Chondrocyte (in vitro differentiated cells): ENCODE measurements at regions not wholly inside any gene's neighbourhood (a gene's known extent, or its start where the extent isn't known, plus 50 kb on each side); places are given as distances from the start of the nearest gene placed in this dataset.

Experiments
- DNase-seq: peaks from one replicate; pipeline ENCODE4 v3.0.0; 2021; ENCODE audit warnings: mixed read lengths, low spot score
- H3K27ac Mint-ChIP-seq: one replicate; pipeline ENCODE4 v1.8.0; 2021; ENCODE audit warnings: mild to moderate bottlenecking, moderate library complexity, mixed read lengths; ENCODE audit not compliant: unreplicated experiment
- H3K27me3 Mint-ChIP-seq: 2 replicates; pipeline ENCODE4 v1.8.0; 2021; ENCODE audit warnings: low read depth, mixed read lengths
- H3K36me3 Mint-ChIP-seq: 2 replicates; pipeline ENCODE4 v1.8.0; 2021; ENCODE audit warnings: low read depth, mixed read lengths
- H3K4me1 Mint-ChIP-seq: 2 replicates; pipeline ENCODE4 v1.8.0; 2021; ENCODE audit warnings: low read depth, mild to moderate bottlenecking, mixed read lengths
- H3K4me3 Mint-ChIP-seq: one replicate; pipeline ENCODE4 v1.8.0; 2021; ENCODE audit warnings: mild to moderate bottlenecking, moderate library complexity, mixed read lengths; ENCODE audit not compliant: unreplicated experiment
- H3K9me3 Mint-ChIP-seq: 2 replicates; pipeline ENCODE4 v1.8.0; 2021; ENCODE audit warnings: low read depth, mixed read lengths
- TF ChIP-seq, protein P1 (sequence below): fragments of 200-600 bp; sonication (generic); IDR thresholded peaks from 2 replicates; pipeline ENCODE4 v1.5.0; 2021; ENCODE audit warnings: antibody characterized with exemption, mild to moderate bottlenecking, moderate library complexity

DNA sequence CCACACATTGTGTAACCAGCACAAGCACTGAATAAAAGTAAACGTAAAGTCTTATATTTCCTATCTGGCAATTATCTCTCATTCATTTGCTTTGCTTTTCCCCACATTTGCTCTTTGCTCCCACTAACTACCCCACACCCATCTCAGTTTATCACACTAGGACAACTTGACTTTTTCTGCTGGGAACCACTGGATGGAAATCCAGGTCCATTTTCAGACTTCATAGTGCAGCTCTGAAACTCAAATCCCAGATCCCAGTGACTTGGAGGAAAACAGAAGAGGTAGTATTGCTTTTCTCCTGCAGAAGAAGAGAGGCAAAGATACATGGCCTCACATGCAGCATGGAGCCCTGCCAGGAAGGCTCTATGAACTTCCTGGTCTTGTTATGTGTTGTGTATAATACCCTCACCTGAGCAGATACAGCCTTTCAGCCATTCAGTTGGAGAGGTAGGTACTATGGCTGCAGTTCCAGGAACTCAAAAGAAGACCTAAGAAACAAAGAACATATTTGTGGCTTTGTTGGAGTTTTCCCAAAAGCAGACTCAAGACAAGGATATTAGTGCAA, 90.0 kb upstream of the NIPBL start:
- H3K4me1 Mint-ChIP-seq = no peaks in the 10 kb centered on the region
- H3K27ac Mint-ChIP-seq = no peak overlapping the region
- no peaks in the 10 kb centered on the region for H3K36me3 Mint-ChIP-seq
- H3K27me3 Mint-ChIP-seq = peaks cover 38% of the 10 kb centered on the region
- H3K4me3 Mint-ChIP-seq = no peak overlapping the region
- DNase-seq = no peak
- no peaks in the 10 kb centered on the region for H3K9me3 Mint-ChIP-seq
- TF ChIP-seq, protein P1, sequence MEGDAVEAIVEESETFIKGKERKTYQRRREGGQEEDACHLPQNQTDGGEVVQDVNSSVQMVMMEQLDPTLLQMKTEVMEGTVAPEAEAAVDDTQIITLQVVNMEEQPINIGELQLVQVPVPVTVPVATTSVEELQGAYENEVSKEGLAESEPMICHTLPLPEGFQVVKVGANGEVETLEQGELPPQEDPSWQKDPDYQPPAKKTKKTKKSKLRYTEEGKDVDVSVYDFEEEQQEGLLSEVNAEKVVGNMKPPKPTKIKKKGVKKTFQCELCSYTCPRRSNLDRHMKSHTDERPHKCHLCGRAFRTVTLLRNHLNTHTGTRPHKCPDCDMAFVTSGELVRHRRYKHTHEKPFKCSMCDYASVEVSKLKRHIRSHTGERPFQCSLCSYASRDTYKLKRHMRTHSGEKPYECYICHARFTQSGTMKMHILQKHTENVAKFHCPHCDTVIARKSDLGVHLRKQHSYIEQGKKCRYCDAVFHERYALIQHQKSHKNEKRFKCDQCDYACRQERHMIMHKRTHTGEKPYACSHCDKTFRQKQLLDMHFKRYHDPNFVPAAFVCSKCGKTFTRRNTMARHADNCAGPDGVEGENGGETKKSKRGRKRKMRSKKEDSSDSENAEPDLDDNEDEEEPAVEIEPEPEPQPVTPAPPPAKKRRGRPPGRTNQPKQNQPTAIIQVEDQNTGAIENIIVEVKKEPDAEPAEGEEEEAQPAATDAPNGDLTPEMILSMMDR = no peak

DNA sequence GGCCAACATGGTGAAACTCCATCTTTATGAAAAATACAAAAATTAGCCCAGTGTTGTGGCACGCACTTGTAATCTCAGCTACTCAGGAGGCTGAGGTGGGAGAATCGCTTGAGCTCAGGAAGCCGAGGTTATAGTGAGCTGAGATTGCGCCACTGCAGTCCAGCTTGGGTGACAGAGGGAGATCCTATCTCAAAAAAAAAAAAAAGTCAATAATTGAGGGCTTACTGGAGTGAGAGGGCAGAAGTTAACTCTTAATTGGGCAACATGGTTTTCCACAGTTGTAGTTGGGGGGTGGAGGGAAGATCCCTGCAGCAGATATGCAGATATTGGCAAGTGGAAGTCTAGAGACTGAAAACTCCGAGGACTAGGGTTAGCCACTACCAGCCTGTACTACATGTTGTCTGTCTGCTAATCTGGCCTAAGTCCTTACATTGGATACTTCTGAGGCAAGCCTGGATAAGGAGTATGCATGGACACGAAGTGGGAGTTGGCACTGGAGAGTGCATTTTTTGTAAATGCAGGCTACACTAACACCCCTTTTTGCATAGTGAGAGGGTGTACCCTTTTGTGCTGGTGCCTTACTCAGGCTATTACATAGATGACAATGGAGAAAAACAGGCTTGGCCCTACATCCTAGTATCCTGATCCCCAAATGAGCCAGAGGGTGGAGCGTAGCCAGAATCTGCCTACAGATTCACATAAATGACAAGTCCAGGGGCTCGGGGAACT, 89.0 kb upstream of the NIPBL start:
- TF ChIP-seq, protein P1 = no peak
- Mint-ChIP-seq H3K9me3 (no peaks in the 10 kb centered on the region), H3K27ac (no peak overlapping the region), H3K4me3 (no peak overlapping the region), H3K27me3 (peaks cover 40% of the 10 kb centered on the region), H3K36me3 (no peaks in the 10 kb centered on the region), H3K4me1 (no peaks in the 10 kb centered on the region)
- no peak for DNase-seq

DNA sequence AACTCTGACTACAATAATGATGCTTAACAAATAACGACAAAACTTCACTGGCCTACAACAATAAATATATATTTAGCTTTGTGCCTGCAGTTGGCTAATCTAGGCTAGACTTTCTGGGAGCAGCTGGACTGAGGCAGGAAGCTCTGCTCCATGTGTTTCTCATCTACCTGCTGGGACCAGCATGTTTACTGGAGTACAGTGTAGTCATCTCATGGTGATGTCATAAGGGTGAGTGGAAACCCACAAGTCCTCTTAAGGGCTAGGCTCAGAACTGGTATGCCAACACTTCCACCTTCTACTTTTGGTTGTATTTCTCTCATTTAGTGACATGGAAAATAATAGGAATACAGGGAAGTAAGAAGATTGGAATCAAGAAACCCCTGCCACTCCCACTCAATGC, 85.7 kb upstream of the NIPBL start:
- no peaks in the 10 kb centered on the region for H3K9me3 Mint-ChIP-seq
- H3K36me3 Mint-ChIP-seq = no peaks in the 10 kb centered on the region
- no peak for DNase-seq
- TF ChIP-seq, protein P1 = no peak
- H3K27ac Mint-ChIP-seq = no peak overlapping the region
- no peaks in the 10 kb centered on the region for H3K4me1 Mint-ChIP-seq
- H3K4me3 Mint-ChIP-seq = no peak overlapping the region
- H3K27me3 Mint-ChIP-seq = peaks cover 43% of the 10 kb centered on the region

DNA sequence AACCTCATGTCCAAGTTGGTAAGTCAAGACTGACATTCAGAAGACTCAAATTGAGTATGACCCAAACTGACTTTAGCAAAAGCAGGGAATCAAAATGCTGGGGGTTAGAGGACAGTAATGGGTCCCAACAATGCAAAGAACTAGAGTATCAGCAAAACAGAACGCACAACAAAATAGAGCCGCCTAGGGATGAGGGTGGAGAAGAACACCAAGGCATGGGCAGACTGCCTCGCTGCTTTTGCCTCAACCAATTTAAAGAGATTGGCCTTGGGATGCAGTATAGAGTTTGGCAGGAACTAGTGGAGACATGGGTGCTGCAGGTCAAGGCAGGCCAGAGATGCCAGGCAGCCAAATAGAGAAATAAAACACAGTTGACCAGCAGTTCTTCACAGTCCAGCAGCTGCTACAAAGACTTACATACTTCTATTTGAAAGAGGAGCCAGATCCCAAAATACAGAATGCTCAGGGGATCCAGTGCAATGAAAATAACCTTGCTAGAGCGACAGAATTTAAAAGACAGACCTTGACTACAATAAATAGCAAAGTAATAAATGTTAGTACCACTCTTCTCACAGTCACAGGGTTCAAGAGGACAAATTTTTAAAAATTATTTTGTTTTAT, 83.9 kb upstream of the NIPBL start:
- no peak overlapping the region for H3K4me3 Mint-ChIP-seq

DNA sequence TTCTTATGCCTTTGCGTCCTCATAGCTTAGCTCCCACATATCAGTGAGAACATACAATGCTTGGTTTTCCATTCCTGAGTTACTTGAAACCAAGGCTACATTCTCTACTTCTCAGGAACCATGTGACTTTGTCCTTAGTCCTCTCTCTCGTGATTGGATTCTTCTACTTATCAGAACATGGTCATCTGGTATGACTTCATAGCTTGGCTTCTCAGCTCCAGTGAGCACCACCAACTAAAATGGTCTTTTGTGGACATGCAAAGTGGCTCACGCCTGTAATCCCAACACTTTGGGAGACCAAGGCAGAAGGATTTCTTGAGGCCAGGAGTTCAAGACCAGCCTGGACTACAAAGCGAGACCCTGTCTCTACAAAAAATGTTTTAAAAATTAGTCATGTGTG, 81.2 kb upstream of the NIPBL start:
- TF ChIP-seq, protein P1 = no peak
- Mint-ChIP-seq H3K4me1 (no peaks in the 10 kb centered on the region), H3K27me3 (peaks cover 42% of the 10 kb centered on the region), H3K9me3 (no peaks in the 10 kb centered on the region), H3K36me3 (no peaks in the 10 kb centered on the region), H3K4me3 (no peak overlapping the region), H3K27ac (no peak overlapping the region)
- no peak for DNase-seq

More for the DNA sequence above, 83.9 kb upstream of the NIPBL start:
- H3K9me3 Mint-ChIP-seq = no peaks in the 10 kb centered on the region
- TF ChIP-seq, protein P1 = no peak
- no peaks in the 10 kb centered on the region for H3K36me3 Mint-ChIP-seq
- H3K27me3 Mint-ChIP-seq = peaks cover 35% of the 10 kb centered on the region
- H3K27ac Mint-ChIP-seq = no peak overlapping the region
- no peaks in the 10 kb centered on the region for H3K4me1 Mint-ChIP-seq
- no peak for DNase-seq
